ENCODE measurements at regions not wholly inside any gene's neighbourhood (a gene's known extent, or its start where the extent isn't known, plus 50 kb on each side); places are given as distances from the start of the nearest gene placed in this dataset.

DNA sequence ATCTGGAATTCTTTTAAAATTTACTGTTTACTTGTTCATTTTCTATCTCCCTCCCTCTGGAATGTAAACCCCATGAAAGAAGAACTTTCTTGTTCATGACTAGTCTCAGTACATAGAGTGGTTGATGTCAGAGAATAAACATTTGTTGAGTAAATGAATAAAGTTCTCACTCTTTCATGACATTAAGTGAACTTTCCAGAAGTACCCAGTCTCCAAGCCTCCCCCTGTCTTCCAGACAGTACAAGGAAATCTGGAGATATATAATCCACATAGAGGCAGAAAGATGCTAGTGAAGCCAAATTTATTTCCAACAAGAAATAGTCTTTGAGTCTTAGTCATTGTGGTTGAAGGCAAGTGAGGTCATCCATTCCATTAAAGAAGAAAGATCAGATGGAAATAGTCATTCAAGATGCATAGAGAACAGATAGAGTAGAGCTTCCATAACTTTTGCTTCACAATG lies 71.5 kb upstream of the GALNT15 start:
- H3K36me3 ChIP-seq (replicated peaks in 1 of 2; ENCODE audit: control extremely low read depth in 1 of 2, control insufficient read depth in 1 of 2, extremely low read depth in 1 of 2, insufficient read depth in 2 of 2, low read length in 1 of 2): no peaks in the 10 kb centered on the region
- Mint-ChIP-seq H3K27ac (no peak overlapping the region), H3K4me1 (no peaks in the 10 kb centered on the region), H3K27me3 (peaks cover 17% of the 10 kb centered on the region), H3K9me3 (ENCODE audit: insufficient read depth) (no peaks in the 10 kb centered on the region), H3K4me3 (no peak overlapping the region)
- no peak overlapping the region for H3K9ac ChIP-seq (ENCODE audit: low read length)
- intact Hi-C loops (cut with micrococcal nuclease): no loop called here
- H3K27ac ChIP-seq (ENCODE audit: low read length in 2 of 2): no peak overlapping the region
- ChIA-PET POLR2A (no interaction called here), CTCF (no interaction called here)
- ATAC-seq (ENCODE audit: low read depth) (no peak), DNase-seq (no peak)
- H2AFZ ChIP-seq (ENCODE audit: insufficient read depth, low read depth, low read length, poor library complexity, severe bottlenecking): no peak overlapping the region
- H4K20me1 ChIP-seq (ENCODE audit: control insufficient read depth, insufficient read depth, low read length, poor library complexity, severe bottlenecking): no peaks in the 10 kb centered on the region
- no peaks in the 10 kb centered on the region for H3K4me1 ChIP-seq (ENCODE audit: control insufficient read depth in 2 of 2, insufficient read depth in 2 of 2, low read length in 2 of 2)
- no peak overlapping the region for H3K4me3 ChIP-seq (ENCODE audit: control extremely low read depth in 1 of 5, extremely low read depth in 1 of 5, insufficient read depth in 1 of 5, low read depth in 2 of 5, low read length in 4 of 5)
- no peak for TF ChIP-seq EZH2 (IDR thresholded peaks at IDR 0.05; ENCODE audit: borderline replicate concordance, insufficient read depth, low read depth, low read length, poor library complexity, severe bottlenecking)
- TF ChIP-seq, protein P1, sequence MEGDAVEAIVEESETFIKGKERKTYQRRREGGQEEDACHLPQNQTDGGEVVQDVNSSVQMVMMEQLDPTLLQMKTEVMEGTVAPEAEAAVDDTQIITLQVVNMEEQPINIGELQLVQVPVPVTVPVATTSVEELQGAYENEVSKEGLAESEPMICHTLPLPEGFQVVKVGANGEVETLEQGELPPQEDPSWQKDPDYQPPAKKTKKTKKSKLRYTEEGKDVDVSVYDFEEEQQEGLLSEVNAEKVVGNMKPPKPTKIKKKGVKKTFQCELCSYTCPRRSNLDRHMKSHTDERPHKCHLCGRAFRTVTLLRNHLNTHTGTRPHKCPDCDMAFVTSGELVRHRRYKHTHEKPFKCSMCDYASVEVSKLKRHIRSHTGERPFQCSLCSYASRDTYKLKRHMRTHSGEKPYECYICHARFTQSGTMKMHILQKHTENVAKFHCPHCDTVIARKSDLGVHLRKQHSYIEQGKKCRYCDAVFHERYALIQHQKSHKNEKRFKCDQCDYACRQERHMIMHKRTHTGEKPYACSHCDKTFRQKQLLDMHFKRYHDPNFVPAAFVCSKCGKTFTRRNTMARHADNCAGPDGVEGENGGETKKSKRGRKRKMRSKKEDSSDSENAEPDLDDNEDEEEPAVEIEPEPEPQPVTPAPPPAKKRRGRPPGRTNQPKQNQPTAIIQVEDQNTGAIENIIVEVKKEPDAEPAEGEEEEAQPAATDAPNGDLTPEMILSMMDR (IDR thresholded peaks at IDR 0.05): no peak
- H3K9me3 ChIP-seq (ENCODE audit: control extremely low read depth in 1 of 3, control insufficient read depth in 2 of 3, insufficient read depth in 1 of 3, low read length in 2 of 3): no peaks in the 10 kb centered on the region
- H3K27me3 ChIP-seq (replicated peaks in 1 of 4; ENCODE audit: control extremely low read depth in 1 of 4, control insufficient read depth in 3 of 4, insufficient read depth in 4 of 4, low read length in 3 of 4): no peaks in the 10 kb centered on the region
- no peak overlapping the region for H3K4me2 ChIP-seq (replicated peaks; ENCODE audit: low read depth, low read length, poor library complexity, severe bottlenecking)
- no peaks in the 10 kb centered on the region for H3K79me2 ChIP-seq (ENCODE audit: control insufficient read depth, insufficient read depth, low read length)

DNA sequence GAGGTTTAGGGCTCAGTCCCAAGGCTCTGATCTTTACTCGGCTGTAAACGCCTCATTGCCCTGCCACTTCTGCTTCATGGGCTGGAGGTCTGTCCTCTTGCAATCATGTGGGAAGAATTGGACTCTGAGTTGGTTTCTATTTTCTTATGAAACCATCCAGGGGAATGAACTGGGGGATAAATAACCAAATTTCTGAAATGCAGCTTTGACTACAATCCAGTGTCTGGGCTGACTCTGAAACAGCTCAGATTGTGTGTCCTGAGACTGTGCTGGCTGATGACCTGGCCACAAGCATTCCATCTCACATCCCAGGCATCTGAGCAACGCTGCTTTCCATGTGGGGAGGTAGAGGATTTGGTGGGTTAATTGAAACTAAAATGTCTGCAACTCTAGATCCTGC lies 71.0 kb upstream of the GALNT15 start:
- H3K27ac ChIP-seq (ENCODE audit: low read length in 2 of 2): no peak overlapping the region
- WGBS (ENCODE audit: insufficient coverage): 62% methylated on average over 2 of the region's 3 CpGs
- H3K4me3 ChIP-seq (ENCODE audit: control extremely low read depth in 1 of 5, extremely low read depth in 1 of 5, insufficient read depth in 1 of 5, low read depth in 2 of 5, low read length in 4 of 5): no peak overlapping the region
- CTCF ChIA-PET: no interaction called here
- DNase-seq (no peak), ATAC-seq (ENCODE audit: low read depth) (no peak)
- no peak overlapping the region for H3K4me2 ChIP-seq (replicated peaks; ENCODE audit: low read depth, low read length, poor library complexity, severe bottlenecking)
- no peaks in the 10 kb centered on the region for H4K20me1 ChIP-seq (ENCODE audit: control insufficient read depth, insufficient read depth, low read length, poor library complexity, severe bottlenecking)
- intact Hi-C loops (cut with micrococcal nuclease): no loop called here
- POLR2A ChIA-PET: no interaction called here
- H3K27me3 Mint-ChIP-seq: peaks cover 17% of the 10 kb centered on the region
- no peaks in the 10 kb centered on the region for H3K79me2 ChIP-seq (ENCODE audit: control insufficient read depth, insufficient read depth, low read length)
- no peaks in the 10 kb centered on the region for H3K9me3 ChIP-seq (ENCODE audit: control extremely low read depth in 1 of 3, control insufficient read depth in 2 of 3, insufficient read depth in 1 of 3, low read length in 2 of 3)
- no peak overlapping the region for H2AFZ ChIP-seq (ENCODE audit: insufficient read depth, low read depth, low read length, poor library complexity, severe bottlenecking)
- H3K4me3 Mint-ChIP-seq: no peak overlapping the region
- H3K27ac Mint-ChIP-seq: no peak overlapping the region
- TF ChIP-seq, protein P1 (IDR thresholded peaks at IDR 0.05): no peak
- TF ChIP-seq EZH2 (IDR thresholded peaks at IDR 0.05; ENCODE audit: borderline replicate concordance, insufficient read depth, low read depth, low read length, poor library complexity, severe bottlenecking): no peak
- H3K36me3 ChIP-seq (replicated peaks in 1 of 2; ENCODE audit: control extremely low read depth in 1 of 2, control insufficient read depth in 1 of 2, extremely low read depth in 1 of 2, insufficient read depth in 2 of 2, low read length in 1 of 2): no peaks in the 10 kb centered on the region
- H3K4me1 ChIP-seq (ENCODE audit: control insufficient read depth in 2 of 2, insufficient read depth in 2 of 2, low read length in 2 of 2): no peaks in the 10 kb centered on the region
- no peaks in the 10 kb centered on the region for H3K4me1 Mint-ChIP-seq
- no peaks in the 10 kb centered on the region for H3K27me3 ChIP-seq (replicated peaks in 1 of 4; ENCODE audit: control extremely low read depth in 1 of 4, control insufficient read depth in 3 of 4, insufficient read depth in 4 of 4, low read length in 3 of 4)
- no peak overlapping the region for H3K9ac ChIP-seq (ENCODE audit: low read length)
- no peaks in the 10 kb centered on the region for H3K9me3 Mint-ChIP-seq (ENCODE audit: insufficient read depth)
